Thyroid gland (tissue), 4 donors: ENCODE measurements at regions not wholly inside any gene's neighbourhood (a gene's known extent, or its start where the extent isn't known, plus 50 kb on each side); places are given as distances from the start of the nearest gene placed in this dataset.

Experiments used
- CTCF ChIP-seq, 6 experiments: fragments of 200-600 bp in 3 of 6; fragments of 450-650 bp in 3 of 6; sonication (generic) in 3 of 6; IDR thresholded peaks; one replicate each; pipeline ENCODE4 v1.5.1; 2016 to 2019; ENCODE audit warnings: antibody characterized with exemption in 6 of 6, mild to moderate bottlenecking in 2 of 6, inconsistent platforms in 1 of 6, moderate library complexity in 1 of 6
- POLR2A ChIP-seq, 2 donors: fragments of 450-650 bp; IDR thresholded peaks; one replicate each; pipeline ENCODE4 v1.6.1; 2017; ENCODE audit warnings: antibody characterized with exemption in 2 of 2, mild to moderate bottlenecking in 2 of 2, moderate library complexity in 1 of 2

- TF ChIP-seq CTCF (IDR thresholded peaks at IDR 0.05) = no peak
- no peak for TF ChIP-seq POLR2A (IDR thresholded peaks at IDR 0.05)
Observed at GRCh38 chr2:52695731-52696130, 1071.9 kb upstream of the CHAC2 start.
